HG03378 (cell line): ENCODE measurements at regions not wholly inside any gene's neighbourhood (a gene's known extent, or its start where the extent isn't known, plus 50 kb on each side); places are given as distances from the start of the nearest gene placed in this dataset.

Experiments used
- ATAC-seq: cut with Tn5 transposase; IDR thresholded peaks from one replicate; pipeline ENCODE4 v1.9.1; 2021; ENCODE audit warnings: mild to moderate bottlenecking, moderate library complexity; ENCODE audit not compliant: unreplicated experiment

DNA sequence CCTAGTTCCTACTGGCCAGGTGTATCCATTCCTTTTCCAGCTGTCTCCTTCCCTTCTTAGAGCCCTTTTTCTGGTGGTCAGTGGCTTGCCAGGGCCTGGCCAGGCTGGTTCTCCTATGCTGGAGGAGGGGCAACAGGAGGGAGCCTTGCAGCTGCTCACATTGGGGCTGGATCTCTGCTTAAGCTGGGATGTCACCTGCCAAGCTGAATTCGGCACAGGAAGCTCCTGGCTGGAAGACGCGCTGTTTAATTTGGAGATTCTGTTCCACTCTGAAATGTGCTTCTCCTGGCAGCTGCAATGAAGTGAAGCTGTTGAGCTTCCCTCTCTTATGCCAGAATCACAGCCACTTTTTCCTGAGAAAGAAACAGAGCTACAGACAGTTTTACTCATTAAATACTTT is 56.0 kb upstream of the POU3F1 start:
- ATAC-seq = no peak

GRCh38 chr1:38101037-38101785 is 54.6 kb upstream of the POU3F1 start:
- ATAC-seq = no peak

GRCh38 chr1:38098101-38098847 is 51.7 kb upstream of the POU3F1 start:
- ATAC-seq = no peak

- ATAC-seq = no peak
Measured at GRCh38 chr1:38097284-38097898, 50.8 kb upstream of the POU3F1 start.
